ENCODE measurements at regions not wholly inside any gene's neighbourhood (a gene's known extent, or its start where the extent isn't known, plus 50 kb on each side); places are given as distances from the start of the nearest gene placed in this dataset.

DNA sequence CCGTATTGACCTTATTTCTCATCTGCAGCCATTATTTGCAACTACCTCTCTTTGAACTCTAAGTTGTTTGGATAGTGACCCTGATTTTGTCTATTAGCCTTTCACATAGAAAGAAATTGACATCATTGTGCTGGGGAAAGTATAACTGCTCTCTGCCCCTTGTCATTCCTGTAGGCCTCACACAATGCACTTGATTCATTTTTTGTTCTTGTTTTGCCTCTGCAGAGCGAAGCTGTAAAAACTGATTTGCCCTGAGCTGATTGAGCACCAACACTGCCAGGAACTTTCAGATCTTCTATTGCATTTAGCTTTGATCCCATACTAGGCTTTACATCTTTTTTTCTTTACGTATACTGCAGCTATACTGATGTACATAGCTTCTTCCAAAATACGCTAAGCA, 167.2 kb upstream of the PTBP2 start:
- H3K9ac ChIP-seq (replicated peaks; ENCODE audit: extremely low read depth, insufficient read depth, low read length) = no peak overlapping the region
- ChIA-PET CTCF (interaction anchor here (1.6 kb wide), 1 partner anchor 318 kb away, joined by 6 read pairs; no protein-coding TSS in a partner anchor), POLR2A (no interaction called here)
- no peak overlapping the region for H2AFZ ChIP-seq (ENCODE audit: low read depth, low read length)
- FAIRE-seq (no peak), DNase-seq (ENCODE audit: low read depth, low spot score) (no peak)
- intact Hi-C loops (cut with micrococcal nuclease) (no loop called here), dilution Hi-C loops (cut with MboI; ENCODE audit: extremely low pct_ligation_motif_present, low sequenced_read_pairs) (no loop called here)
- TF ChIP-seq FOS (IDR thresholded peaks at IDR 0.05; ENCODE audit: borderline replicate concordance, insufficient read depth, low read length) (no peak), MAX (IDR thresholded peaks at IDR 0.05; ENCODE audit: insufficient read depth, insufficient read length) (no peak), GATA2 (IDR thresholded peaks at IDR 0.05; ENCODE audit: insufficient read depth, insufficient read length, low read depth, low read length) (no peak), JUN (IDR thresholded peaks at IDR 0.05; ENCODE audit: borderline replicate concordance, insufficient read depth, insufficient read length, low read depth) (no peak), EZH2 (IDR thresholded peaks at IDR 0.05; ENCODE audit: borderline replicate concordance, low read depth, low read length, severe bottlenecking) (no peak), POLR2AphosphoS5 (IDR thresholded peaks at IDR 0.05; ENCODE audit: insufficient read depth, low read depth, low read length) (no peak), POLR2A (IDR thresholded peaks at IDR 0.05; ENCODE audit: low read depth, low read length) (no peak), MYC (IDR thresholded peaks at IDR 0.05; ENCODE audit: low read depth, low read length) (no peak)
- TF ChIP-seq, protein P1, sequence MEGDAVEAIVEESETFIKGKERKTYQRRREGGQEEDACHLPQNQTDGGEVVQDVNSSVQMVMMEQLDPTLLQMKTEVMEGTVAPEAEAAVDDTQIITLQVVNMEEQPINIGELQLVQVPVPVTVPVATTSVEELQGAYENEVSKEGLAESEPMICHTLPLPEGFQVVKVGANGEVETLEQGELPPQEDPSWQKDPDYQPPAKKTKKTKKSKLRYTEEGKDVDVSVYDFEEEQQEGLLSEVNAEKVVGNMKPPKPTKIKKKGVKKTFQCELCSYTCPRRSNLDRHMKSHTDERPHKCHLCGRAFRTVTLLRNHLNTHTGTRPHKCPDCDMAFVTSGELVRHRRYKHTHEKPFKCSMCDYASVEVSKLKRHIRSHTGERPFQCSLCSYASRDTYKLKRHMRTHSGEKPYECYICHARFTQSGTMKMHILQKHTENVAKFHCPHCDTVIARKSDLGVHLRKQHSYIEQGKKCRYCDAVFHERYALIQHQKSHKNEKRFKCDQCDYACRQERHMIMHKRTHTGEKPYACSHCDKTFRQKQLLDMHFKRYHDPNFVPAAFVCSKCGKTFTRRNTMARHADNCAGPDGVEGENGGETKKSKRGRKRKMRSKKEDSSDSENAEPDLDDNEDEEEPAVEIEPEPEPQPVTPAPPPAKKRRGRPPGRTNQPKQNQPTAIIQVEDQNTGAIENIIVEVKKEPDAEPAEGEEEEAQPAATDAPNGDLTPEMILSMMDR (IDR thresholded peaks at IDR 0.05; ENCODE audit: extremely low read depth in 1 of 2, insufficient read depth in 1 of 2, low read depth in 1 of 2, low read length in 2 of 2) = no peak
- no peaks in the 10 kb centered on the region for H3K9me1 ChIP-seq (replicated peaks; ENCODE audit: control insufficient read depth, extremely low read depth, insufficient read depth, low read length)
- no peaks in the 10 kb centered on the region for H3K36me3 ChIP-seq (ENCODE audit: control insufficient read depth in 2 of 2, extremely low read depth in 1 of 2, insufficient read depth in 2 of 2, low read length in 2 of 2)
- H3K4me3 ChIP-seq (replicated peaks in 1 of 3; ENCODE audit: insufficient read depth in 1 of 3, low read depth in 1 of 3, low read length in 3 of 3) = no peak overlapping the region
- H3K27me3 ChIP-seq (ENCODE audit: control insufficient read depth in 2 of 2, insufficient read depth in 2 of 2, low read length in 2 of 2) = no peaks in the 10 kb centered on the region
- H3K27ac ChIP-seq (ENCODE audit: insufficient read depth, low read depth, low read length) = no peak overlapping the region
- no peaks in the 10 kb centered on the region for H3K4me1 ChIP-seq (ENCODE audit: control insufficient read depth, extremely low read depth, insufficient read depth, low read length)
- H4K20me1 ChIP-seq (replicated peaks; ENCODE audit: control insufficient read depth, extremely low read depth, insufficient read depth, low read length) = no peaks in the 10 kb centered on the region
- no TSS peak for BruUV-seq (replicated peaks)
- H3K79me2 ChIP-seq (ENCODE audit: control insufficient read depth, insufficient read depth, low read length) = no peaks in the 10 kb centered on the region
- H3K9me3 ChIP-seq (replicated peaks; ENCODE audit: control insufficient read depth, insufficient read depth, low read length) = no peaks in the 10 kb centered on the region
- no peak overlapping the region for H3K4me2 ChIP-seq (ENCODE audit: insufficient read depth, low read length)

Measured in endothelial cell of umbilical vein (primary cell).